Neural cell (in vitro differentiated cells): ENCODE measurements at regions not wholly inside any gene's neighbourhood (a gene's known extent, or its start where the extent isn't known, plus 50 kb on each side); places are given as distances from the start of the nearest gene placed in this dataset.

ENCODE experiments used
- EZH2 ChIP-seq: fragments of 200-600, 300-800 bp; shearing (Covaris generic), sonication (generic); IDR thresholded peaks from 2 replicates; pipeline ENCODE4 v1.6.1; 2014; ENCODE audit warnings: antibody characterized with exemption, low read length, borderline replicate concordance, mild to moderate bottlenecking; ENCODE audit not compliant: insufficient read depth, poor library complexity, severe bottlenecking
- MXI1 ChIP-seq: fragments of 450-650 bp; conservative IDR thresholded peaks from 2 replicates; pipeline ENCODE4 v1.6.1; 2014; ENCODE audit warnings: antibody characterized with exemption, mild to moderate bottlenecking; ENCODE audit not compliant: poor library complexity, severe bottlenecking
- POLR2AphosphoS5 ChIP-seq: IDR thresholded peaks from 2 replicates; pipeline ENCODE4 v1.6.1; 2012
- RAD21 ChIP-seq: fragments of 450-650 bp; conservative IDR thresholded peaks from 2 replicates; pipeline ENCODE4 v1.6.1; 2014; ENCODE audit warnings: antibody characterized with exemption, mild to moderate bottlenecking, moderate library complexity
- TAF1 ChIP-seq: IDR thresholded peaks from 2 replicates; pipeline ENCODE4 v1.6.1; 2012; ENCODE audit warnings: low read depth
- TF ChIP-seq, protein P1 (sequence below): fragments of 450-650 bp; IDR thresholded peaks from 2 replicates; pipeline ENCODE4 v1.5.1; 2014; ENCODE audit warnings: antibody characterized with exemption, mild to moderate bottlenecking, moderate library complexity; ENCODE audit not compliant: poor library complexity, severe bottlenecking

DNA sequence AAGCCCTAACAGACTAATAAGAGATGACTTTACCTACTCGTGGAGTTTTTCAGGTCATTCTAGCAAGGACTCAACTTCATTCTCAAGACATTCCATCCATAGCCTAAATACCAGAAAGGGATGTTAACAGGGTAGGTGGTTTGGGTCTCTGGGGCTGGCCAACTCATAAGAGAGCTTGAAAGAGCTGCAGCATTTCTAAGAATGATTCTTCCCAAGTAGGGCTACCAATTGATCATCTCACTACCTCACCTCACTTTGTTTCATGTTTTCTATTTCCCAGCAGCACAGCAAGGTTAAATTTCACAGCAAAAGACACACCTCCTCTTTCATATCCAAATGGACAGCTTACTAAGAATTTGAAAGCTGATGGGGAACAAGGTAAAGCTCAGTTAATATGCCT, 614.8 kb upstream of the DIPK2B start:
- TF ChIP-seq, protein P1, sequence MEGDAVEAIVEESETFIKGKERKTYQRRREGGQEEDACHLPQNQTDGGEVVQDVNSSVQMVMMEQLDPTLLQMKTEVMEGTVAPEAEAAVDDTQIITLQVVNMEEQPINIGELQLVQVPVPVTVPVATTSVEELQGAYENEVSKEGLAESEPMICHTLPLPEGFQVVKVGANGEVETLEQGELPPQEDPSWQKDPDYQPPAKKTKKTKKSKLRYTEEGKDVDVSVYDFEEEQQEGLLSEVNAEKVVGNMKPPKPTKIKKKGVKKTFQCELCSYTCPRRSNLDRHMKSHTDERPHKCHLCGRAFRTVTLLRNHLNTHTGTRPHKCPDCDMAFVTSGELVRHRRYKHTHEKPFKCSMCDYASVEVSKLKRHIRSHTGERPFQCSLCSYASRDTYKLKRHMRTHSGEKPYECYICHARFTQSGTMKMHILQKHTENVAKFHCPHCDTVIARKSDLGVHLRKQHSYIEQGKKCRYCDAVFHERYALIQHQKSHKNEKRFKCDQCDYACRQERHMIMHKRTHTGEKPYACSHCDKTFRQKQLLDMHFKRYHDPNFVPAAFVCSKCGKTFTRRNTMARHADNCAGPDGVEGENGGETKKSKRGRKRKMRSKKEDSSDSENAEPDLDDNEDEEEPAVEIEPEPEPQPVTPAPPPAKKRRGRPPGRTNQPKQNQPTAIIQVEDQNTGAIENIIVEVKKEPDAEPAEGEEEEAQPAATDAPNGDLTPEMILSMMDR, result no peak
- no peak for TF ChIP-seq EZH2
- TF ChIP-seq MXI1, result no peak
- no peak for TF ChIP-seq RAD21
- TF ChIP-seq POLR2AphosphoS5, result no peak
- TF ChIP-seq TAF1, result no peak
